ENCODE measurements at regions not wholly inside any gene's neighbourhood (a gene's known extent, or its start where the extent isn't known, plus 50 kb on each side); places are given as distances from the start of the nearest gene placed in this dataset.

GRCh38 chr6:44003345-44004061, 123.7 kb downstream of the MRPL14 start:
- no peak for DNase-seq (ENCODE audit: low read depth in 1 of 2, low spot score in 1 of 2)
- H3K27me3 ChIP-seq (ENCODE audit: insufficient read depth, poor library complexity, severe bottlenecking): peaks cover 28% of the 10 kb centered on the region
- H3K27ac ChIP-seq (replicated peaks): no peak overlapping the region
- H3K4me3 ChIP-seq (replicated peaks; ENCODE audit: insufficient read depth, low read length): no peak overlapping the region
- TF ChIP-seq GABPA (IDR thresholded peaks at IDR 0.05; ENCODE audit: low read depth): no peak
- TF ChIP-seq SPI1 (IDR thresholded peaks at IDR 0.05; ENCODE audit: borderline replicate concordance, low read depth): no peak
- no peak for TF ChIP-seq POLR2AphosphoS5 (IDR thresholded peaks at IDR 0.05; ENCODE audit: low read depth)
- no peak for TF ChIP-seq REST (IDR thresholded peaks at IDR 0.05; ENCODE audit: insufficient replicate concordance, low read depth)
- TF ChIP-seq CTCF (IDR thresholded peaks at IDR 0.05; ENCODE audit: insufficient read depth, low read length): no peak

- no peak overlapping the region; the same call in none of the 2 replicates for H3K4me3 ChIP-seq (replicated peaks; ENCODE audit: insufficient read depth, low read length)
- H3K27me3 ChIP-seq (ENCODE audit: insufficient read depth, poor library complexity, severe bottlenecking): peaks cover 28% of the 10 kb centered on the region
- no peak overlapping the region for H3K27ac ChIP-seq (replicated peaks)
- peak in 1 of 2 experiments; percentile 36 for DNase-seq (ENCODE audit: low read depth in 1 of 2, low spot score in 1 of 2)
- TF ChIP-seq REST (IDR thresholded peaks at IDR 0.05; ENCODE audit: insufficient replicate concordance, low read depth) (no peak), POLR2AphosphoS5 (IDR thresholded peaks at IDR 0.05; ENCODE audit: low read depth) (peak; percentile 34; the same call in 1 of the 2 replicates), CTCF (IDR thresholded peaks at IDR 0.05; ENCODE audit: insufficient read depth, low read length) (no peak), GABPA (IDR thresholded peaks at IDR 0.05; ENCODE audit: low read depth) (no peak), SPI1 (IDR thresholded peaks at IDR 0.05; ENCODE audit: borderline replicate concordance, low read depth) (peak; percentile 60)
Measured at GRCh38 chr6:44002593-44003344, 124.5 kb downstream of the MRPL14 start.

- no peak overlapping the region; the same call in 1 of the 2 replicates for H3K4me3 ChIP-seq (replicated peaks; ENCODE audit: insufficient read depth, low read length)
- DNase-seq (ENCODE audit: low read depth in 1 of 2, low spot score in 1 of 2): no peak
Measured at GRCh38 chr6:44002067-44002592, 125.1 kb downstream of the MRPL14 start.

More at GRCh38 chr6:44002067-44002592, 125.1 kb downstream of the MRPL14 start:
- Histone ChIP-seq H3K27ac (replicated peaks) (no peak overlapping the region), H3K27me3 (ENCODE audit: insufficient read depth, poor library complexity, severe bottlenecking) (peaks cover 28% of the 10 kb centered on the region)
- no peak for TF ChIP-seq REST (IDR thresholded peaks at IDR 0.05; ENCODE audit: insufficient replicate concordance, low read depth)
- no peak for TF ChIP-seq POLR2AphosphoS5 (IDR thresholded peaks at IDR 0.05; ENCODE audit: low read depth)
- no peak for TF ChIP-seq GABPA (IDR thresholded peaks at IDR 0.05; ENCODE audit: low read depth)
- no peak for TF ChIP-seq SPI1 (IDR thresholded peaks at IDR 0.05; ENCODE audit: borderline replicate concordance, low read depth)
- TF ChIP-seq CTCF (IDR thresholded peaks at IDR 0.05; ENCODE audit: insufficient read depth, low read length): no peak
